Activated naive CD4-positive, alpha-beta T cell treated with anti-CD3 and anti-CD28 coated beads, Interleukin-2, amount 50 U/mL, for 72 hours (primary cell): ENCODE measurements at regions not wholly inside any gene's neighbourhood (a gene's known extent, or its start where the extent isn't known, plus 50 kb on each side); places are given as distances from the start of the nearest gene placed in this dataset.
A peak's percentile ranks its signal among the peaks of the same experiment; 100 is the strongest.

ENCODE experiments used
- ATAC-seq, 2 donors: fragments of 150-1000 bp; cut with Tn5 transposase; 2 replicates each; pipeline ENCODE4 v1.10.0; 2021; ENCODE audit warnings: mild to moderate bottlenecking in 2 of 2, moderate library complexity in 2 of 2
- DNase-seq, 2 donors: peaks; one replicate each; pipeline ENCODE4 v3.0.0; 2021 to 2022; ENCODE audit warnings: low spot score in 2 of 2
- H3K27ac Mint-ChIP-seq, 2 donors: one replicate each; pipeline ENCODE4 v1.8.0; 2022; ENCODE audit warnings: mild to moderate bottlenecking in 2 of 2, mixed read lengths in 2 of 2
- H3K36me3 Mint-ChIP-seq, 2 donors: one replicate each; pipeline ENCODE4 v1.8.0; 2022; ENCODE audit warnings: mixed read lengths in 2 of 2
- H3K9me3 Mint-ChIP-seq, 2 donors: one replicate each; pipeline ENCODE4 v1.8.0; 2022; ENCODE audit warnings: mixed read lengths in 2 of 2

DNA sequence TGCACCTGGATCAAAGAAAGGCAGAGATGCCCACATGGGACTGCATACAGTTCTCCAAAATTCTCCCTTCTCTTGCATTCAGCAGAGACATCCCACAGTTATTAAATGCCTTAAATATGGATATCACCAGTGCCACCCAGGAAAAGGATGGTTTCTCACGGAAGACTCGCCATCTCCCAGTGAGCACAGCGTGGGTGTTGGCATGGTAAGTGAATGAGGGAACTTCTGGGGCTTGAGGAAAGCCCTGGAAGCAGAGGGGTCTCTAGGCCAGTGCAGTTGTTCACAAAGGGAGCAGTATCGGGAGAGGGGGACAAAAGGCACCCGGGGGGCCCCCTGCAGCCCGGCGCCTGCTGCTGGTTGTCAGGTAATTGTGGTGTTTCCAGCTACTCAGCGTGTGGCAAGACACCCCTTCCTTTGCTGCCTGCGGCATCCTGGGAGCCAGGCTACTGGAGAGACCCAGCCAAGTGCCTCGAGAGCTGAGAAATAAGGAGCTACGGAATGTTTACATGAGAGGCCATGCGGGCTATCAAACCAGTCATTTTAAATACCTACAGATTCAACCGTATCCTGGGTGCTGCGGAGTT lies 125.4 kb downstream of the PXDC1 start:
- ATAC-seq (no peak), DNase-seq (peak in 1 of 2 donors; percentile 44)
- no peaks in the 10 kb centered on the region for H3K9me3 Mint-ChIP-seq
- H3K27ac Mint-ChIP-seq: no peak overlapping the region
- no peaks in the 10 kb centered on the region for H3K36me3 Mint-ChIP-seq

DNA sequence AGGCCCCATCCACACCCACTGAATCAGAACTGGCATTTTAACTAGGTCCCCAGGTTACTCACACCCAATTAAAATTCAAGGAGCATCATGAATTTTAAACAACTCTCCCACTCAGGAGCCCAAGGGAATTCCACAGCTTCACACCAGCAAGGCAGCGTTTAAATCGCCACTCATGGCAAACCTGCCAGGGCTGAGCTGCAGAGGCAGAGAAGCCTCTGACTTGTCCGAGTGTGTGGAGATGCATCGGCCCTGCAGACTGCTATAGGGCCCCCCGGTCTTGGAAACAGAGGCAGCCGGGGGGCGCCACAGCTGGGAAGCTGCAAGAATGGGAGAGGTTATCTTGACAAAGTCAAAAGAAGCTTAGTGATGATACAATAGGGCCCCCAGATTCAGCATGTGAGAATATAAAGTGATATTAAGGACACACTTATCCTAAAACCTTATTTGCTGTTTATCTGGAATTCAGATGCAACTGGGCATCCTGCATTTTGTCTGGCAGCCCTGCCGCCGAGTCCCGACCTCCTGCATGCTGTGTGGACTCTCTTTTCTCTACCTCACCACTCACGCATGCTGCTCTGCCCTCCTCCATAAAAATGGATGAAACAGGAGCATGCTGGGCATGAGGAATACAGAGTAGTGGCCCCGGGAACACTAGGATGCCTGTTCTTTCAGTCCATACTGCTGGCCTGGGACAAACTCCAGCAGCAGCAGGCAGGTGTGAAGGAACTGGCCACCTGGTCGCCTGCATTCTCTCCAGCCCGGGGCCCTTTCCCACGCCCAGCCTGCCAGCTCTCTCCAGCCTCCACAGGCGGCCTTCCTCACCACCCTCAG lies 126.1 kb downstream of the PXDC1 start:
- no peaks in the 10 kb centered on the region for H3K9me3 Mint-ChIP-seq
- ATAC-seq: no peak
- no peak overlapping the region for H3K27ac Mint-ChIP-seq
- H3K36me3 Mint-ChIP-seq: no peaks in the 10 kb centered on the region
- peak in 1 of 2 donors; percentile 25 for DNase-seq

DNA sequence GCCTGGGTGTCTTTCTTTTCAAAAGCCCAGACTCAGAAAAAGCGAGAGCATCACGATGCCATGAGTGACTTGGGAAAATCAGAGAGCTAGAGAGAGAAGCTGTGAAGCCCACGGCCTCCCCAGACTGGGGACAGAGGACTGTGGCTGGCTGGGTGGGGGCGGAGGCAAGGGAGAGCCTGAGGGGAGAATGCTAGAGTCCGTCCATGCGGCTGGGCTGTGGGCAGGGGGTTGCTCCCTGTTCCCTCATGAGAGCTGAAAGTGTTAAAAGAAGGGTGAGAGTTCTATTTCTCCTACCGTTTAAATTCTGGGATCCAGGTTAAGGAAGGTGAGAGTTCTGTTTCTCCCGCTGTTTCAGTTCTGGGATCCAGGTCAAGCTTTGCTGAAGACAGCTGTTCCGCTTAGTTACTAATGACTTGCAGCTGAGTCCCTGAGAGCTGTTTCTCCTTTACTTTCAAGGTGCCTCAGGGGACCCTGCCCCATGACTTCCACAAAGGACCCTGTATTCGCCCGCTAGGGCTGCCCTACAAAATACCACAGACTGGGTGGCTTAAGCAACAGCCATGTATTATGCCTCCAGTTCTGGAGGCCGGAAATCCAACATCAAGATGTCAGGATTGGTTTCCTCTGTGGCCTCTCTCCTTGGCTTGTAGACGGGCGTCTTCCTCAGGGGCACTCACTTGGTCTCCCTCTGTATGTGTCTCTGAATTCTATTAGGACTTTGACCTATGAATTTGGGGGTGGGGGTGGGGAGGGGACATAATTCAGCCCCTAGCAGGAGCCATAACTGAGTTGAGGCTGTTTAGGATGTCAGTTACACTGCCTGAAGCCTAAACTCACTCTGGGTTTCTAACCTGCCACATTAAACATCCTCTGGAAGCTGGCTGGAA lies 127.0 kb downstream of the PXDC1 start:
- no peak for ATAC-seq
- Mint-ChIP-seq H3K36me3 (no peaks in the 10 kb centered on the region), H3K9me3 (no peaks in the 10 kb centered on the region), H3K27ac (no peak overlapping the region)
- DNase-seq: no peak

DNA sequence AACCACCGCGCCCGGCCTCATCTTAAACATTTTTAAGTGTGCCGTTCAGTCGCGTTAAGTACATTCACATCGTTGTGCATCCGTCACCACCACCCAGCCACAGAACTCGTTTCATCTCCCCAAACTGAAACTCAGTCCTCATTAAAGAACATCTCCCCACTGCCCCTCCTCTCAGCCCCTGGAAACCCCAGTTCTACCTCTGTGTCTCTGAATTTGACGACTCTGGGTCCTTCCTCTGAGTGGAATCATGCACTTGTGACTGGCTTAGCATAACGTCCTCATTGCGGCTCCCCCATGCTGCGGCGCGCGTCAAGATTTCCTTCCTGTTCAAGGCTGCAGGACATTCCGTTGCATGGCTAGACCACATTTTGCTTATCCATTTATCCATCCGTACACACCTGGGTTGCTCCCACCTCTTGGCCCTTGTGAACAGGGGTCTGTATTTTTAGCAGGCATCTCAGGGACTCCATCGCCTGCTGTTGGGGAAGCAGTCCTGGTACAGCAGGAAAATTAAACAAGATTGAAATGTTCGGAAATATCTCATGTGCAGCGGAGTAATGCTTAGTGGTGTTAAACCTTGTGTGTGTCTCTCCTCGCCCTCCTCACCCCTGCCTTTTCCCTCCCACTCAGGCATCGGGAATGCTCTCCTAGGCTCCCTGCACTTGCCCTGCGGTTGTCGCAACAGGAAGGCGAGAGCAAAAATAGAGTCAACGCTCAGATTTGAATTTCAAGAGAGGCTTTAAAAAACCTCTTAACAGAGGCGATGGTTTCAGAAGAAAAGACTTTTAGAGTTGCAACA lies 127.9 kb downstream of the PXDC1 start:
- ATAC-seq: peak; percentile 29 to 46
- Mint-ChIP-seq H3K27ac (no peak overlapping the region), H3K36me3 (no peaks in the 10 kb centered on the region), H3K9me3 (no peaks in the 10 kb centered on the region)
- no peak for DNase-seq

DNA sequence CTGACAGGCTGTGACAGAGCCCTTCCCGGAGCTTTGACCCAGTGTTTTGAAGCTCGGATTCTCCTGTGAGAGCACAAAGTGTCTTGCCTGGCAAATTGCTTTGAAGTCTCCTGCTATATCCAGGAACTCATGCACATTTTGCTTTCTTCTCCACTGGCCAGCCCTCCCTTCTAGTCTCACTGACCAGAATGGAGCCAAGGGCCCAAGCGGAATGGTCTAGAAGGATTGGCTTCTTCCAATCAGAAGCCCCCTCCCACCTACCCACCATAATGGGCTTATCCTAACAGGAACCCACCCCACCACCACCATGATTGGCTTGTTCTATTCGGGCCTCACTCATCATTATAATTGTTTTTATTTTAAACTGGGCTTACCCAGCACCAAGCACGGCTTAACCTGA lies 130.1 kb downstream of the PXDC1 start:
- Mint-ChIP-seq H3K9me3 (no peaks in the 10 kb centered on the region), H3K27ac (no peak overlapping the region), H3K36me3 (no peaks in the 10 kb centered on the region)
- DNase-seq (no peak), ATAC-seq (no peak)

DNA sequence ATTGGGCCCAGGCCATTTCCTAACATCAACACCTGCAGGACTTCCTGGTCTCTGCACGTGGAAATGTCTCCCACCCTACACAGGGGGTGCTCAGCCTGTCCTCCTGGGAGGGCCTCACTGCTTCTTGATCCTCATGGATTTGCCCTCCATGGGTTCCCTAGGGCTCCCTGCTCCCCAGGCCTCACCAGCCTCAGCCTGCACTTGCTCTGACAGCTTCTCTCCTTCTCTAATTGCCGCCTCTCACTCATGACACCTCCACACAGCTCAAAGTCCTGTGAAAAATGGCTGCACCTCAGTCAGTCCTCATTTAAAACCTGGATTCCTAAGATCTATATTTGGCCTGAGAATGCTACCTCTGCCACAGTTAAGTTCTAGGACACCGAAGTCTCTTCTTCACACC lies 130.6 kb downstream of the PXDC1 start:
- no peaks in the 10 kb centered on the region for H3K9me3 Mint-ChIP-seq
- no peaks in the 10 kb centered on the region for H3K36me3 Mint-ChIP-seq
- ATAC-seq (no peak), DNase-seq (no peak)
- H3K27ac Mint-ChIP-seq: no peak overlapping the region

DNA sequence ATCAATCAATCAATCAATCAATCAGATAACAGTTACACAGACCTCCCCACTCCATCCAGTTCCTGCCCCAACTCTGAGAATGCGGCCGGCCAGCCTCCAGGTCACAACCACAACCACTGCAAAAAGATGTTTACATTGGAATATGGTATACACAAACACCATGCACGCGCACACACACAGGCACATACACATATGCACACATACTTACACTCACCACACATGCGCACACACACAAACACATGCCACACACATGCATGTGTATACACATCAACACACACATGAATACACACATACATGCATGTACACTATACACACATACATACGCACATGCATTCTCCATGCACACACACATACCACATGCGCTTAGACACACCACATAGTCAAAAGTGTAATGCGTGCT lies 131.1 kb downstream of the PXDC1 start:
- no peak overlapping the region for H3K27ac Mint-ChIP-seq
- DNase-seq (no peak), ATAC-seq (no peak)
- no peaks in the 10 kb centered on the region for H3K9me3 Mint-ChIP-seq
- no peaks in the 10 kb centered on the region for H3K36me3 Mint-ChIP-seq

DNA sequence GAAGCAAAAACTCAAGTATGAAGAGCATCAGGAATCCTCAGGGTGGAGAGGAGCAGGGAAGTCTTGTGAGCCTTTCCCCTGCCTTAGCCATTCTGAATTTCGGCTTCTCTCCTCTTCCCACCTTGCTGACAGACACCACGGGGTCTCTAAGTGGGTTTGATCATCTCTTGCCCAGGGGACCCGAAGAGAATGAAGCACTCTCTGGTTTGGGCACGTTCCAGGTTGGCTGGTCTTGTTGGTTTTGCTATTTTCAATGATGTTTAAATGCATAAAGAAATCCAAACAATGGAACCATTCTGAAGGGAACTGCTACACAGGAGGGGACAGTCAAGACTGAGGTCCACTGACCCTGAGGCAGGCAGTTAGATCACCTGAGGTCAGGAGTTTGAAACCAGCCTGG lies 131.7 kb downstream of the PXDC1 start:
- ATAC-seq: no peak

DNA sequence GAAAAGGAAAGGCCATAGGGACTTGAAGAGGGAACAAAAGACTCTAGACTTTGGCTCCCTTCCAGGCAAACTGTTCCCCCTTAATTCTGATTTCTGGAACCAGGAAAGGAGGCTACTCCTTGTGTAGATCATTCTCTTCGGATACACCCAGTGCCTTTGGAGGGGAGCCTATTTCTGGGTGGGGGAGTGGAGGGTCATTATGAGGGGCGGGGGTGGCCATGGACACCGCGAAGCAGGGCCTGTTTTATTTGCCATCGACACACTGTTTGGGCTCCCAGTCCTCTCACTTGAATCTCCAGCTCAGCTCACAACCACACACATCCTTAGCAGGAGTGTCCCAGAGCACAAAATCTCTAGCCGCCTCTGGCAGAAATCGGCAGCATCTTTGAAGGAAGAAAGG lies 132.3 kb downstream of the PXDC1 start:
- no peak for DNase-seq
- no peaks in the 10 kb centered on the region for H3K36me3 Mint-ChIP-seq
- no peak for ATAC-seq

More for the DNA sequence above, 131.7 kb downstream of the PXDC1 start:
- Mint-ChIP-seq H3K27ac (no peak overlapping the region), H3K36me3 (no peaks in the 10 kb centered on the region), H3K9me3 (no peaks in the 10 kb centered on the region)
- DNase-seq: no peak

DNA sequence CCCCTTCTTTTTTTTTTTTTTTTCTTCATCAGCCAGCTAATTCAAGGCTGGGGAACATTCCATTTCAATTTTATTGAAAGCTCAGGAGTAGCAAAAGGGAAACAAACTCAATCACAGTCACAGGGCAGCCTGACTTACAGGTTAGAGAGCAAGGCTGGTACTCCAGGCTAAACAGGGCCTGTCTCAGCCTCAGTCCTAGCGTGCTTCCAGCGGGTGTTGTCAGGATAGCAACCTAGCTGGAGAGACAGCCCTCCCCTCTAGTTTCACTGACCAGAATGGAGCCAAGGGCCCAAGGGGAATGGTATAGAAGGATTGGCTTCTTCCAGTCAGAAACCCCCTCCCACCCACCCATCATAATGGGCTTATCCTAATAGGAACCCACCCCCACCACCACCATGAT lies 132.9 kb downstream of the PXDC1 start:
- Mint-ChIP-seq H3K27ac (no peak overlapping the region), H3K36me3 (no peaks in the 10 kb centered on the region), H3K9me3 (no peaks in the 10 kb centered on the region)
- no peak for ATAC-seq
- no peak for DNase-seq

More for the DNA sequence above, 132.3 kb downstream of the PXDC1 start:
- Mint-ChIP-seq H3K9me3 (no peaks in the 10 kb centered on the region), H3K27ac (no peak overlapping the region)

DNA sequence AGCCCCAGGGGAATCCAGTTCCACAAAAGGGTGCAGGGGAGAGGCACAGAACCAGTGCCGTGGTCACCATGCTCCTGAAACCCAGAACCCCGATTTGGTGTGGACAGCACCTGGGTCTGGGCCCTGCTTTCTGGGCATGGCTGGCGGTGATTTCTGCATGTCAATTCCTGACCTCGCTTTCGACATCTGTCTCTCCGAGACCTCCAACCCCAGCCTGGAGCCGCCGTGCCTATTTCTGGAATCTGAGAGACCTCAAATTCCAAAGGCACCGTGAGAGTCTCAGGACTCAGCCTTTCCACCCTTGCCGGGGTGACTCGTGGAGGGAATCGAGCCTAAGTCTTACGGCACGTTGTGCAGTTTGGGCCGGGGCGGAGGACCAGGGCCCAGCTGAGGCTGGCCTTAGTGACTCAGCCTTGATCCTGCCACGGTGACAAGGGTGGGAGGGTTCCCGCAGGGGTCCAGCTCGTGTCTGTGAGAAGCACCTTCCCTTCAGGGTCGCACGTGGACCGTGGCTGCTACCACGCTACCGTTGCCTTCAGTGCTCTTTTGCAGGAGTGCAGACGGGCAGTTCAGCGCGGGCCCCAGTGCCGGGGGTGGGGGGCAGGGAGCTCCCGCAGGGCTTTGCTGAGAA lies 133.7 kb downstream of the PXDC1 start:
- ATAC-seq: no peak
- no peaks in the 10 kb centered on the region for H3K36me3 Mint-ChIP-seq
- no peak overlapping the region for H3K27ac Mint-ChIP-seq
- no peak for DNase-seq
- H3K9me3 Mint-ChIP-seq: no peaks in the 10 kb centered on the region

DNA sequence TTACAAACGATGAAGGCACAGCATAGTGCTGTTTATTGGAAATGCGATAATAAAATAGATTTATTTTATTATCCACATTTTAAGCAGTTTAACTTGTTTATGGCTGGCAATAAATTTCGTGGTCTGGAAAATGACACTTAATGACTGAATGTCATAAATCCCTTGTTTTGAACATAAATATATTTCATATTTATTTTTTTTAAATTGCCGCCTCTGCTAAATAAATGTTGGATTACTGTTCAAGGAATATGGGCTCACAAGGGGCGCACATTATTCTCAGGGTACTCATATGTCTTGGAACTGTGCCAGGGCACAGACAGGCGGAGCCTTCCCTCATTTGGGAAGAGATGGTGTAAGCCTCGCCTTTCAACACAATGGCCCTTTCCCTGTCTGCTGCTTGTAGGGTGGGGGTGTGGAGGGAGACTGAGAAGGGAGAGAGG lies 134.3 kb downstream of the PXDC1 start:
- Mint-ChIP-seq H3K36me3 (no peaks in the 10 kb centered on the region), H3K9me3 (no peaks in the 10 kb centered on the region), H3K27ac (no peak overlapping the region)
- no peak for ATAC-seq
- no peak for DNase-seq

DNA sequence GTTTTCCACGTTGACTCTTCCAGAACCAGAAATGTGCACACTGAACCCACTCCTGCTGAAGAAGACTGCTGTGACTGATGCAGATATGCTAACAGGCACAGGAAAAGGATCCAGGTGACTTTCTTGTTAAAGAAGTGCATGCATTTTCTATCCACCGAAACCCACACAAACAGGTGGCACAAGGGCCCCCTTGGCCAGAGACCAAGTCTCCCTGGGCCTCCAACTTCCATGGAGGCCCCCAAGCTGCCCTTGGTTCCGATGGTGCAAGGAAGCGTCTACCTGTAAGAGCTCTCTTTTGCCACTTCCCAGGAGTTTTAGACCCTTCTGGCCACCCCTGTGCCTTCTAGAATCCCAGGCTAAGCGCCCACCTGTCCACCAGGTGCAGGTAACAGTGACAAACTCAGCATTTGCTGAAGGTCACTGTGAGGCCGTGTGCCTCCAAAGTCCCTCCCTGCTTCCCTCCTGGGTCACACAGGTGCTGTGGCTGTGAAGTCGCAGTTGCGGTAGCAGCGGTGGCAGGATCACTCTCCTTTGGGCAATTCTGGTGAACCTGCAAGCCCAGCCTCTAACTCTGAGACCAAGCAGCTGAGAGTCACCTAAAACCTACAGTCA lies 134.8 kb downstream of the PXDC1 start:
- H3K36me3 Mint-ChIP-seq: no peaks in the 10 kb centered on the region
- DNase-seq: no peak
- no peaks in the 10 kb centered on the region for H3K9me3 Mint-ChIP-seq
- H3K27ac Mint-ChIP-seq: no peak overlapping the region
- ATAC-seq: no peak

DNA sequence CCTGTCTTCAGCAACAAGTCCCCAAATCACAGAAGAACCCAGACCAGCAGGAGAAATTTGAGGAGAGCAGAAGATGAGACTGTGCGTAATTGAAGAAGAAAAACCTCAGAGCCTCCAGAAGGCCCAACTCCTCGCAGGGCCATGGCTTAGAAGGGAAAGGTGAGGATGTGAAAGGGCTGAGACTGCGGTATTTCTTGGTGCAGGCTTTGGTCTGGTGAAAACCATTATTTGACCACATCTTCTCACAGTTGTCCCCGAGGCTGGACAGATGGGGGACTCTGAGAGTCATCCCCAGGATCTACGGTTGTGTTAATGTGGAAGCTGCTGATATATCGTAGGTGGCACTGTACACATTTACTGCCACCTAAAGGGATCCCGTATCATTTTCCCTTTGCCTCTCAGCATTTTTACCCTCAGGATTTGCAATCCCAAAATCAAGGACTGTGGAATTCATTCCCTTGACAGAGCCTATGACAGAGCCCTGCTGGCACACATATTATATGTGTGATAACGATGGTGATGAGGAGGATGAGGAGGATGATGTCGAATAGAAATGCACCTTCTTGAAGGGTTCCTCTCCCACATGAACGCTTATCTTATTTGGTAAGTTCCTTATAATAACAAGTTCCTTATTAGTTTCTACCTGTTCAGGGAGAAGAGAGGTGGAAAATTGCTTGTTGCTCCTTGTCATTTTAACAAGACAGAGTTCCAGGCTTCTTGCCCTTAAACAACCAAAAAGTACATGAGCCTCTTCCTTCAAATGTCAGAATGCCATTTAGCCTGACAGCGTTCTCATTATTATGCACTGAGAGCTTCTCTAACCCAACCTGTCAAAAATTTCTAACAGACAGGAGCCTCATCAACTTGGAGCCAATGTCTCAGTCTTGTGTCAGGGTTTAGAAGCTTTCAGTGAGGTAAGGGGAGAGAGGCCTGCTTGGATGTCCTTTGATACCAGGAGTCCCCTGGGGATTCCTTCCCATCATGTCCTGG lies 135.8 kb downstream of the PXDC1 start:
- Mint-ChIP-seq H3K27ac (no peak overlapping the region), H3K9me3 (no peaks in the 10 kb centered on the region), H3K36me3 (no peaks in the 10 kb centered on the region)
- DNase-seq: no peak
- no peak for ATAC-seq

DNA sequence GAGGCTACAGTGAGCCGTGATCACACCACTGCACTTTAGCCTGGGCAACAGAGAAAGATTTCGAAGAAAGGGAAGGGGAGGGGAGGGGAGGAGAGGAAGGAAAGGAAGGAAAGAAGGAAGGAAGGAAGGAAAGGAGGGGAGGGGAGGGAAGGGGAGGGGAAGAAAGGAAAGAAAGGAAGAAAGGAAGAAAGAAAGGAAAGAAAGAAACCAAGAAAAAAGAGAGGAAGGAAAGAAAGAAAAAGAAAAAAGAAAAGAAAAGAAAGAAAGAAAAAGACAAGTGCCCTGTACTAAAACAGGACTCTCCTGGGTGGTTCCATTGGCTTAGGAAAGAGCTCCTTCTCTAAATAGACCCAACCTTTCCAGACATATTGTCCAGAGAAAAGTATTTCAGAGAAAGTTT lies 136.6 kb downstream of the PXDC1 start:
- H3K27ac Mint-ChIP-seq: no peak overlapping the region
- DNase-seq: no peak
- H3K36me3 Mint-ChIP-seq: no peaks in the 10 kb centered on the region
- no peaks in the 10 kb centered on the region for H3K9me3 Mint-ChIP-seq
- ATAC-seq: no peak
